Activated naive CD4-positive, alpha-beta T cell treated with anti-CD3 and anti-CD28 coated beads, Interleukin-2, amount 50 U/mL, for 16 hours (primary cell): ENCODE measurements at regions not wholly inside any gene's neighbourhood (a gene's known extent, or its start where the extent isn't known, plus 50 kb on each side); places are given as distances from the start of the nearest gene placed in this dataset.
"Not testable (repeated sequence)": the region's sequence is repeated elsewhere in the genome, so short reads cannot be mapped to it uniquely, and the experiment has no call there.

ENCODE experiments used
- DNase-seq: peaks from one replicate; pipeline ENCODE4 v3.0.0-alpha.2; 2020

- no peak for DNase-seq
Observed at GRCh38 chr4:59630235-59630634, 1569.9 kb upstream of the ADGRL3 start.

- DNase-seq = no peak
Observed at GRCh38 chr4:59630922-59631321, 1569.2 kb upstream of the ADGRL3 start.

- DNase-seq = no peak
Observed at GRCh38 chr4:59637596-59637995, 1562.5 kb upstream of the ADGRL3 start.

- DNase-seq = no peak
Observed at GRCh38 chr4:59643682-59644081, 1556.4 kb upstream of the ADGRL3 start.

GRCh38 chr4:59644765-59645164, 1555.4 kb upstream of the ADGRL3 start:
- no peak for DNase-seq

- DNase-seq = no peak
Observed at GRCh38 chr4:59646082-59646481, 1554.0 kb upstream of the ADGRL3 start.

GRCh38 chr4:59647011-59647410, 1553.1 kb upstream of the ADGRL3 start:
- no peak for DNase-seq

GRCh38 chr4:59647500-59647899, 1552.6 kb upstream of the ADGRL3 start:
- no peak for DNase-seq

- DNase-seq = no peak
Observed at GRCh38 chr4:59650861-59651260, 1549.3 kb upstream of the ADGRL3 start.

- no peak for DNase-seq
Observed at GRCh38 chr4:59655996-59656395, 1544.1 kb upstream of the ADGRL3 start.

- DNase-seq = no peak
Observed at GRCh38 chr4:59664771-59665170, 1535.4 kb upstream of the ADGRL3 start.

- no peak for DNase-seq
Observed at GRCh38 chr4:59666645-59667044, 1533.5 kb upstream of the ADGRL3 start.

- DNase-seq = no peak
Observed at GRCh38 chr4:59671037-59671436, 1529.1 kb upstream of the ADGRL3 start.

GRCh38 chr4:59676389-59676788, 1523.7 kb upstream of the ADGRL3 start:
- DNase-seq = no peak

- DNase-seq = not testable (repeated sequence)
Observed at GRCh38 chr4:59676992-59677391, 1523.1 kb upstream of the ADGRL3 start.

- no peak for DNase-seq
Observed at GRCh38 chr4:59685626-59686025, 1514.5 kb upstream of the ADGRL3 start.

GRCh38 chr4:59689149-59689548, 1511.0 kb upstream of the ADGRL3 start:
- no peak for DNase-seq

GRCh38 chr4:59695355-59696053, 1504.6 kb upstream of the ADGRL3 start:
- no peak for DNase-seq

GRCh38 chr4:59698041-59698440, 1502.1 kb upstream of the ADGRL3 start:
- DNase-seq = no peak

- DNase-seq = no peak
Observed at GRCh38 chr4:59700651-59701050, 1499.5 kb upstream of the ADGRL3 start.

- no peak for DNase-seq
Observed at GRCh38 chr4:59704616-59705015, 1495.5 kb upstream of the ADGRL3 start.

- DNase-seq = no peak
Observed at GRCh38 chr4:59712470-59712869, 1487.7 kb upstream of the ADGRL3 start.

GRCh38 chr4:59724286-59724685, 1475.8 kb upstream of the ADGRL3 start:
- not testable (repeated sequence) for DNase-seq

- no peak for DNase-seq
Observed at GRCh38 chr4:59727745-59728144, 1472.4 kb upstream of the ADGRL3 start.

- DNase-seq = no peak
Observed at GRCh38 chr4:59728496-59728895, 1471.6 kb upstream of the ADGRL3 start.
